GM21825 (cell line): ENCODE measurements at regions not wholly inside any gene's neighbourhood (a gene's known extent, or its start where the extent isn't known, plus 50 kb on each side); places are given as distances from the start of the nearest gene placed in this dataset.
A peak's percentile ranks its signal among the peaks of the same experiment; 100 is the strongest.
"Not testable (repeated sequence)": the region's sequence is repeated elsewhere in the genome, so short reads cannot be mapped to it uniquely, and the experiment has no call there.

Source experiments
- ATAC-seq: cut with Tn5 transposase; IDR thresholded peaks from one replicate; pipeline ENCODE4 v1.9.1; 2021; ENCODE audit warnings: mild to moderate bottlenecking, moderate library complexity; ENCODE audit not compliant: unreplicated experiment

DNA sequence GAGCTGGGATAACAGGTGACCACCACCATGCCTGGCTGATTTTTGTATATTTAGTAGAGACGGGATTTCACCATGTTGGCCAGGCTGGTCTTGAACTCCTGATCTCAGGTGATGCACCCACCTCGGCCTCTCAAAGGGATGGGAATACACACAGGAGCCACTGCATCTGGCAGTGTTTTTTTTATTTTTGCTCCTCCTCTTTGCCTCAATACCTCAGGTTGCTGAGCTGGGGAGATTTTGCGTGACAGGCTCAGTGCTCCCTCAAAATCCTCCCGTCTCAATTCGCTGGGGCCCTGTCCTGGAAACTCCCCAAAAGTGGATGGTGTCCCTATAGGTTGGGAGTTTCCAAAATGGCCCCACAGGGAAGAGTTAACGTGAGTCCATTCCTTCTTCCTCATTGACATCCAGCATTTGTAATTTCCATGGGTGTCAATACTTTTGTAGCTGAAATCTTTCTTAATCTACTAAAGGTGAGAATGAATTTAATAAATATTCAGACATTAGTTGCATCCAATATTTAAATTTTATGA lies 71.8 kb downstream of the GGTLC2 start:
- no peak for ATAC-seq

DNA sequence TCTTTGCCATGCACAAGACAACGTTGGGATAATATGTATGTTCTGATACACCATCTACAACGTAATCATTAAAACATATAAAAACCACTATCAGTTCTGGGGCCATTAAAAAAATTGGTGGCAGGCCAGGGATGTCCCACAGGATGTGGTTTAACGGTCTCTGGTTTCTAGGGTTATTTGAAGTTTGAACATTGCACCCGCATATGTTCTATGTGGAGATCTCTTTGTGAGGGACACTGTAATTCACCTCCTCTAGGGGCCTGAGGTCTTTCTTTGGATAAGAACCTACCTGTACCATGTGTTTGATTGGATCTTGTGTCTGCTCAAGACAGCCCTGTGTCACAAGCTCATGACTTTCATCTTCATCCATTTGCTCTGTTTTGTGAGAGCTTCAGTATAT lies 73.2 kb downstream of the GGTLC2 start:
- no peak for ATAC-seq

DNA sequence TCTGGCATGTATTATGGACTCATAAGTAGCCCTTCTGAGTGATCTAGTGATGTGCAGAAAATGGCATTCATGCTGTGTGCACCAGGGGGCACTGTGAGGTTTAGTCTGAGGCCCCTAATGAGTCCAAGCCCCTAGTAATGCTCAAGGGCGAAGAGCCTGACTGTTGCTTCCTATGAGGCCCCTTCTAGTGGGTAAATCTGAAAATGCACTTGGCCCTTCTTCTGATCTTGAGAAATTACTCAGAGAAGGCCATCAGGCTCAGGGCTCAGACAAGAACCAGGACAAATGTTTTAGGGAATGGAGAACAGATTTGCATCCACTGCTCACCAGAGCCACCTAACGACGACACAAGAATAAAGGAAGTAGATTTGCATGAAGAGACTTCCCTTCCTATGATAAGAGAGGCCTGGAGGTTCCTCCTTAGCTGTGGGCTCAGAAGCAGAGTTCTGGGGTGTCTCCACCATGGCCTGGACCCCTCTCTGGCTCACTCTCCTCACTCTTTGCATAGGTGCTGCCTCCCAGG lies 75.8 kb downstream of the GGTLC2 start:
- peak; percentile 50 for ATAC-seq

DNA sequence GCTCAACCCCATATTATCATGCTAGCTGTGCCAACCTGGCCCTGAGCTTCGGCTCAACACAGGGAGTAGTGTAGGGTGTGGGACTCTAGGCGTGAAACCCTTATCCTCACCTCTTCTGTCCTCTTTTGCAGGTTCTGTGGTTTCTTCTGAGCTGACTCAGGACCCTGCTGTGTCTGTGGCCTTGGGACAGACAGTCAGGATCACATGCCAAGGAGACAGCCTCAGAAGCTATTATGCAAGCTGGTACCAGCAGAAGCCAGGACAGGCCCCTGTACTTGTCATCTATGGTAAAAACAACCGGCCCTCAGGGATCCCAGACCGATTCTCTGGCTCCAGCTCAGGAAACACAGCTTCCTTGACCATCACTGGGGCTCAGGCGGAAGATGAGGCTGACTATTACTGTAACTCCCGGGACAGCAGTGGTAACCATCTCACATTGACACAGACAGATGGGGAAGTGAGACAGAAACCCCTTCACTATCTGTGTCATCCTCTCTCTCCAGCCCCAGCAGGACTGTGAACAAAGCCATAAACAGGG lies 76.4 kb downstream of the GGTLC2 start:
- peak; percentile 64 for ATAC-seq

DNA sequence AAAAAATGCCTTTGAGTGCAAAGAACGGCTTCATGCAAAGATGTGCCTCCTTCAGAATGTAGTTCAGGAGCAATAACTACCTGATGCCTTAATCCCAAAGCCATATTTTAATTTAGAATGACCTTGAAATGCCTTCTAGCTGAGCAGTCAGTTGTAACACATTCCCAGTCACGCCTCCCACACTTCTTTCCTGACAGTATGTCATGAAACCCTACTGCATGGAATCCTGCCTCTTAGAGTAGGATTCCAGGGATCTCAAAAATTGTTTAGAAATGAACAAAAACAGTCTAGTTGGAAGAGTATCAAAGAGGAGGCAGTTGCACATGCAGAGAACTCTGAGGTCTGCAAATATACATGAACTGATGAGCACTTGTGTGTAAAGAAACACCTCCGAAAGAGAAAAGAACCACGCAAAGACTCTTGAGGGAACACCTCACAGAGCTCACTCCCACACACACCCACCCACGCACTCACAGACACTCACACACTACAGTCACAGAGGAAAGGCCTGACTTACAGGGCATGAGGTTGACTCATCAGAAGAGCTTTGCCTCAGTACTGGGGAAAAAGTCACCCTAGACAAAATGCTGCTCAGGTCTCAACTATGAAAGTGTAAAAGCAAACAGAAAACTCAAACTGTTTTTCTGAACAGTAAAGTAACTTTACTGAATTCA lies 77.4 kb downstream of the GGTLC2 start:
- no peak for ATAC-seq

DNA sequence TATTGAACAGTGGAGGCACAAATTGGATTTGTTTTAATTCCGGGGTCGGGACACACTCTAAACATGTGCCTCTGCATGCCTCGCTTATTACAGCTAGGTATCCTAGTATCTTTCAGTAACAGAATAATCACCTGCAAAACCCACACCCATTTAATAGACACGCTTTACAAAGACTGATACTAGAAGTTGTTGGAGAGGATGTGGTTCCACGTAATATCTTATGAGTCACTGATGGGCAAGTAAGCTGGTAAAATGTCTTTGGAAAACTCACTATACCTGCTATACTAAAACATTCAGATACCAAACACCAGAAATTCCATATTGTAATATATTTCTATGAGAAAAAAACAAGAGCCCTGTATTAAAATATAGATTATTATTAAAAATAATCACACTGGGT lies 84.0 kb downstream of the GGTLC2 start:
- no peak for ATAC-seq

DNA sequence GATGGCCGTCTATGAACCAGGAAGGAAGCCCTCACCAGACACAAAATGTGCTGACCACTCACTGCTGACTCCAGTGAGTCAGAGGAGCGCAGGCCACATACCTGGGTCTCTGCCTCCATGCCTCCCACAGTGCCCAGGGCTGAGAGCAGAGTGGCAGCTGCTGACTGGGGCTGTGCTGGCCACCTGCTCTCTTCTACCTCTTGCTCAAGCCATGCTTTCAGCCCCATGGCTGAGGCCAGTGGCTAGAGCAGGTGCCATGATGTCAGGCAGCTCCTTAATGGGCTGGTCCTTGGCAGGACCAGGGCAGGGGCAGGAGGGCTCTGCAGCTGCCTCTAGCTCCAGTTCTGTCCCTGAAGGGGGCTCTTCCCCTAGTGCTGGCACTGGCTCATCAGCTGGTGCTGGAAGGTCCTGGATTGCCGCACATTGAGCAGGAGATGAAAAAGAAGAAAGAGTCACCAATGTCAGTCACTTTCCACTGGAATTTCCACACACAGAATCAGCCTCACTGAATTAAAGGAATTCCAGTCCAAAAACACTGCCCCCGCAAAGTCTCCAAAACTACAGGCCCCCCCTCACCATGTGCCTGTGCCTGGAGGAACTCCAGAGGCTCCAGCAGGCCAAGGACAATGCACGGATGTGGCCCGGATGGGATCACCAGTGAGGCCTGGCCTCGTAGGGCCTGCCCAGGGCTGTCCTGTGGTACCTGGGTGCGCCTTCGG lies 86.4 kb downstream of the GGTLC2 start:
- ATAC-seq = no peak

DNA sequence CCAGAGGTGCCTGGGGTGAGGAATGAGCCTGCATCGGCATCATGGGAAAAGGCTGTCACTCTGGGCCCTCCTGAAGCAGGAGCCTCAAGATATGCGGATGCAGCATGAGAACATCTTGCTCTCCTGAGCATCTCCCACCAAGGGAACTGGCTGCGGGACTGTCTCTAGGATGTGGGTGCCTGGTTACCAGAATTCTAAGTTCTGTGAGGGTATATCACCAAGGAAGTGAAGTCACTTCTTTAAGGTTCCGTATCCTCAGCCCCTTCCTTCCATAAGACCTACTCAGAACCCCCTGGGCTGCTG lies 86.9 kb downstream of the GGTLC2 start:
- no peak for ATAC-seq

DNA sequence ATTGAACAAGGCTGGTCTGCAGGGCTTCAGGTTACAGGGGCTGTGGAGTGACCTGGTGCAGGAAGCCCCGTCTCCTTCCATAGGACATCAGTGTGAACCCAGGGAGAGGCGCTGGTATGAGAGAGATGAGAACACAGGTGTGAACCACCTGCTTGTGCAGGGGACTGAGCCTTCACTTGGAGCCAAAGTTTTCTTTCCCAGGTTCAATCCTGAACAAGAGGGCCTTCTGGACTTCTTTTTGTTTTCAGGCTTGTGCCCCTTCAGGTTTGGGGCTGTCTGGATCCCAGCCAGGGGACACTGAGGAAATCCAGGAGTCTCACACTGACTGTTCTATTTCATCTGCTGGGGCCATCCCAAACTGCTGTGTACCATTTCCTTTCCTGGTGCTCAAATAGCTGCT lies 88.6 kb downstream of the GGTLC2 start:
- ATAC-seq = not testable (repeated sequence)

DNA sequence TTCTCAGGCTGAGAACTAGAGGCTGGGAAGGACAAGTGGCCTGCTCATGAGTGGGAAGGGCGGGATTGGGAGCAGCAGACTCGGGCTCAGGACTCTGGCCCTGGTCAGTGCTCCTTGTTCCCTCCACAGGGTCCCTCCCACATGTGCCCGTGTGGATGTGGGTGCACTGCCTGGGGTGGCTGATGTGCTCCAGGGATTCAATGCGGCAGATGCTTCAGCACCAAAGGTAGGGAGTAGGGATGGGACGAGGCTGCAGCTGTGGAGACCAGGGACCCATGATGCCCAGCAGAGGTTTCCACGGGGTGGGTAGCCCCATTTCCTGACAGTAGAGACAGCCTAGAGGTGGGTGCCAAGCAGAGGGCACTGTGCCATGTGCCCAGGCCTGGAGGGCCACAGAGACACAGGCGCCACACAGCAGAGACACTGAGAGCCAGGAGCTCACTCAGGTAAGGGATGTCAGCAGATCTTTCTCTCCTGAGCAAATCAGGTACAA lies 89.5 kb downstream of the GGTLC2 start:
- no peak for ATAC-seq

DNA sequence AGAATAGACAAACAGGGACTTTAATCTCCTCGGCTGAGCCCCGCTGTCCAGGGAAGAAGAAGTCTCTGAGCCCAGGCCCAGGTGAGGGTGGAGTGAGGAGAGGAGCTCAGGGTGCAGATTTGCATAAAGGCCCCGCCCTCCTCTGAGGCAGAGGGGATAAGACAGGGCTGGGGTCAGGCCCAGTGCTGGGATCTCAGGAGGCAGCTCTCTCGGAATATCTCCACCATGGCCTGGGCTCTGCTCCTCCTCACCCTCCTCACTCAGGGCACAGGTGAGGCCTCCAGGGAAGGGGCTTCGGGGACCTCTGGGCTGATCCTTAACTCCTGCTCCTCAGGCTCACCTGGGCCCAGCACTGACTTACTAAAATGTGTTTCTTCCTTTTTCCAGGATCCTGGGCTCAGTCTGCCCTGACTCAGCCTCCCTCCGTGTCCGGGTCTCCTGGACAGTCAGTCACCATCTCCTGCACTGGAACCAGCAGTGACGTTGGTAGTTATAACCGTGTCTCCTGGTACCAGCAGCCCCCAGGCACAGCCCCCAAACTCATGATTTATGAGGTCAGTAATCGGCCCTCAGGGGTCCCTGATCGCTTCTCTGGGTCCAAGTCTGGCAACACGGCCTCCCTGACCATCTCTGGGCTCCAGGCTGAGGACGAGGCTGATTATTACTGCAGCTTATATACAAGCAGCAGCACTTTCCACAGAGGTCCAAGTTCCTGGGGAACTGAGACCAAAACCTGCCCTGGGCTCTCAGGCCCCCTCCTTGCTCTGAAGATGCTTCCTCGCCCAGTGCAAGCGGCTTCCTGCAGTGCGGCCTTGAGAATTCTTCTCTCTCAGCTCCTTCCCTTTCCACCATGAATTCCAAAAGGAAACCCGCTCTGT lies 90.2 kb downstream of the GGTLC2 start:
- not testable (repeated sequence) for ATAC-seq

DNA sequence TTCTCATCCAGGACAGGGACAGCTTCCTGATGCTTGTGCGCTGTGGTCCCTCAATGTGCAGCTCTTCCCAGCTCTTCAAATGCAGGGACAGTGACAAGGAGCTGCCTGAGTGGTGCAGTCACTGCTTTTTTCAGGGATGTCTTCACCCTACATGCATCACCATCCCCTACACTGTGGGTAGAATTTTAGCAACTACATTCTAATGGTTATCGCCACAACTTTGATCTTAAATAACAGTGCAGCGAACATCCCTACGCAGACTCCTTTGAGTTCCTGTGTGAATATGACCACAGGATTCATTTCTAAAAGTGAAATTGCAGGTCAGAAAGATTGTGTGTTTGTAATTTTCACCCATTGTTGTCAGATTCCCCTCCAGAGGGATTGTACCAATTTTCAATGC lies 90.9 kb downstream of the GGTLC2 start:
- not testable (repeated sequence) for ATAC-seq

DNA sequence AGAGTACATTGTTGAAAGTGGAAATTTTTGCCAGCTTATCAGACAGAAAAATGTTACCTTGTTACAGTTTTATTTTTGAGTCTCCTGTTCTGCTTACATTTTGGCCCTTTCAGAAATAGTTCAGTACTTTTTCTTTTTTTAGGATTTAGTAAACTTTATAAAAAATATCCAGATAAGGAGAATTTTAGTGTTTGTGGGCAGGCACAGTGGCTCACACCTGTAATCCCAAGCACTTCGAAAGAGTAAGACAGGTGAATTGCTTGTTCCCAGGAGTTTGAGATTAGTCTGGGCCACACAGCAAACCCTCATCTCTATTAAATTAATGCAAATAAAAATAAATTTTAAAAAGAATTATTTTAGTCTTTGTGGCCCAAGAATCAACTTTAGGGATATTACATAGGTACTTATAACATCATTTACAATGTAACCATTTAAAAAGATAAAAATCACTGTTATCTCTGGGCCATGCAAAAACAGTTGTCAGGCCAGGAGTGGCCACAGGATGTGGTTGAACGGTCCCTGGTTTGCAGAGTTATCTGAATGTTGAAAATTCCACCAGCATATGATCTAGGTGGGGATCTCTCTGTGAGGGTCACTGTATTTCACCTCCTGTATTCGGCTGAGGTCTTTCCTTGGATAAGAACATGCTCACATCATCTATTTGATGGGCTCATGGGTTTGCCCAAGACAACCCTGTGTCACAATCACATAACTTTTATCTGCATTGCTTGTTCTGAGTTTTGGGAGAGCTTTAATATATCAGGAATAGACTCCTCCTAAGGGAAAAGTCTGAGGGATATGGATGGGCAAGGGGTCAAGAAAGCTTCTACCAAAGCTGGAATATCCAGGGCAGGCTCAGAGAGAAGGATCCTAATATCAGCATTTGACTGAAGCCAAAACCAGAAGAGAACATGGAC lies 91.5 kb downstream of the GGTLC2 start:
- ATAC-seq = no peak

DNA sequence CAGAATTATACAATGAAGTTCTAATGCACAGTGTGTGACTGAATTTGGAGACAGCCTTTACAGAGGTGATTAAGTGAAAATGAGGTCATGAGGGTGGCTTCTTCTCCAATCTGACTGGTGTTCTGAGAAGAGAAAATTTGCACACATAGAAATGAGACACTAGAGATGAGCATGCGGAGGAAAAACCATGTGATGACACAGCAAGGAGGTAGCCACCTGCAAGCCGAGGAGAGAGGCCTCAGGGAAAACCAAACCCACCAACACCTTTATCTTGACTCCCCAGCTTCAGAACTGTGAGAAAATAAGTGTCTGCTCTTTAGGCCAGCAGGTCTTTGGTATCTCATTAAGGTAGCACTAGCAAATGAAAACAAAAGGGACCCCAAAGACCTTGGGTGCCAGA lies 93.2 kb downstream of the GGTLC2 start:
- ATAC-seq = no peak

DNA sequence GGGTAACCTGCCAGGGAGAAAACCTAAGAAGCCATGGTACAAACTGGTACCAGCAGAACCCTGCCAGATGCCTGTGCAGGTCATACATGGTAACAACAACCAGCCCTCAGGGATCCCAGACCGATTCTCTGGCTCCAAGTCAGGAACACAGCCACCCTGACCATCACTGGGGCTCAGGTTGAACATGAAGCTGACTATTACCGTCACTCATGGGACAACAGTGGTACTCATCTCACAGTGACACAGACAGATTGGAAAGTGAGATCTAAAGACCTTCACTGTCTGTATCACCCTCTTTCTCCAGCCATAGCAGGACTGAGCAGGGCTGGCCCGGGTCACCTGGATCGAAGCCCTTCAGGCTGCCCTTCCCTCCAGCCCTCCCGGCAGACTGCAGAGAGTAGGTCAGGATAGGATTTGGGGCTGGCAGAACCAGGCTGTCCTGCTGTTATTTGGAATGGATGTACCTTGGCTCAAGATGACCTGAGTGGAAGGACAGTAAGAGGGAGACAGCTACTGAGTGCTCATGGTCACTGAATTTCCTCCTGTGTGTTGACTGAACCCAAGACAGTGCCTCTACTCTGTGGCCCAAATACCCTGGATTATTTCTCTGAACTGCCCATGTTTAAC lies 94.7 kb downstream of the GGTLC2 start:
- ATAC-seq = no peak

DNA sequence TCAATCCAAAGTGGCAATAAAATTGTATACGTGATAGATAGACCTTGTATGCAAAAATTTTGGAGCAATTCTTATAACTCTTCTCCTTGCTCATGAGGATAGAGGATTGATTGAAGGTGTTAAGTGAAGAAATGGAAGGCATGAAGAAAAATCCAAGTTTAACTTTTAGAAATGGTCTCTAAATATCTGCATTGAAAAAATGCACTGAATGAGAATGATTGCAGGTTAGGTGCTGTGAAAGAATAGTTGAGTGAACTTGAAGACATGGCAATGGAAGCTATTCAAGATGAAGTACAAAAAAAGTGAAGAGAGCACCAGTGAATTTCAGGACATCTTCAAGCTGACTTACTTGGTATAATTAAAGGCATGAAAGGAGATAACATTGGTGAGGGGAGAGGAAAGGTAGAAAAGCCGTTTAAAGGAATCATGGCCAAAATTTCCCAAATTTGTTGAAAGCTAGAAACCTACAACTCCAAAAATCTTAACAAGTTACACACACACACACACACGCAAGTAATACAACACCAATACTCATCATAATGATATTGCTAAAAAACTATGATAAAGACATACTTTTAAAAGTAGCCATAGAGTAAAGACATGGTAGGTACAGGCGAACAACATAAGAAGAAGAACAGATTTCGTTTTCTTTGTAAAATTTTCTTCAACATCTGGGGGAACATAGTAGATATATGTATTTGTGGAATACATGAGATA lies 96.3 kb downstream of the GGTLC2 start:
- no peak for ATAC-seq

DNA sequence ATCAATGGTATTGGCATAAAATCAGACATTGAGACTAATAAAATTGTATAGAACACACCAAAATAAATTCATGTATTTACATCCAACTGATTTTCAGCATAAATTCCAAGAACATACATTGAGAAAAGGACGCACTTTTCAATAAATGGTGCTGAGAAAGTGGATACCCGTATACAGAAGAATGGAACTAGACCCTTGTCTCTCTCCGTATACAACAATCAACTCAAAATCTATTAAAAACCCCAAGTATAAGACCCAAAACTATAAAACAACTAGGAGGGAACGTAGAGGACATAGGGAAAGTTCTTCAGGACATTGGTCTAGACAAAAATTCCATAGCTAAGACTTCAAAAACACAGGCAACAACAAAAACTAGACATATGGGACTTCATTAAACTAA lies 97.4 kb downstream of the GGTLC2 start:
- no peak for ATAC-seq

DNA sequence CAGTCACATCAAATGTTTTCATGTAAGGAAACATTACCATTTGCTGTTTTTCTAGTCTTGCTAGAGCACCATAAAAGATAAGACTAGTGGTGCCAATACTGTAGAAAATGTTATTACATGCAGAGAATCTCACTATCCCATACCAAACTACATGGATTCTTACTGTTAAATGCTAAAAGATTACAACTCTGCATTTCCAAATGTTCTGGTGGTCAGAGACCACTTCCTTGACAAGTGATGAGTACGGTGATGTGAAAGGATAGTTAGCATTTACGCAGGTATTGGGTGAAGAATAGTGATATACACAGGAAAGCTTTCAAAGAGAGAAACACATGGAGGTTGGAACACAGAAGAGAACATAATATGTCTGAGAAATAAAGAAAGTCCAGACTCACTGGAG lies 98.2 kb downstream of the GGTLC2 start:
- ATAC-seq = no peak
